ENCODE measurements at regions not wholly inside any gene's neighbourhood (a gene's known extent, or its start where the extent isn't known, plus 50 kb on each side); places are given as distances from the start of the nearest gene placed in this dataset.

- TF ChIP-seq POLR2AphosphoS5 (IDR thresholded peaks at IDR 0.05; ENCODE audit: low read depth, low read length) (no peak), POLR2A (IDR thresholded peaks at IDR 0.05; ENCODE audit: low read depth, low read length) (no peak)
Observed at GRCh38 chrX:137483554-137483953, 82.4 kb upstream of the ZIC3 start.

Measured in GM12892 (cell line).